H1 (cell line): ENCODE measurements at regions not wholly inside any gene's neighbourhood (a gene's known extent, or its start where the extent isn't known, plus 50 kb on each side); places are given as distances from the start of the nearest gene placed in this dataset.

ENCODE experiments used
- CTCF ChIA-PET: fragments of 300-600 bp; sonication (Branson Sonifier 250); formaldehyde crosslinking; loops from one replicate; lab custom pipeline; 2021; ENCODE audit not compliant: partially characterized antibody; lab: Charles Lee
- POLR2A ChIA-PET: fragments of 300-600 bp; sonication (Branson Sonifier 250); formaldehyde crosslinking; loops from one replicate; lab custom pipeline; 2021; ENCODE audit warnings: inconsistent platforms; ENCODE audit not compliant: partially characterized antibody; lab: Charles Lee
- DNase-seq, 2 experiments: peaks; one replicate each; pipeline versions ENCODE4 v3.0.0 to v3.0.0-alpha.2; 2010 to 2022; ENCODE audit warnings: low spot score in 2 of 2, low read depth in 1 of 2, mixed read lengths in 1 of 2
- FAIRE-seq: peaks from 2 replicates; lab custom pipeline; 2011; peaks lifted over from hg19 to GRCh38; lab: Jason Lieb, UNC
- H2AFZ ChIP-seq: 2 replicates; pipeline ENCODE4 v1.8.1; 2012; ENCODE audit warnings: low read length, inconsistent platforms
- H2AK5ac ChIP-seq: 2 replicates; pipeline ENCODE4 v1.6.1; 2013; ENCODE audit warnings: low read depth, low read length
- H2BK120ac ChIP-seq: replicated peaks from 2 replicates; pipeline ENCODE3; 2013; ENCODE audit warnings: low read depth, low read length, inconsistent platforms
- H2BK12ac ChIP-seq: 2 replicates; pipeline ENCODE4 v1.6.1; 2013; ENCODE audit warnings: low read depth, low read length
- H2BK15ac ChIP-seq: 2 replicates; pipeline ENCODE4 v1.6.1; 2013; ENCODE audit warnings: low read length
- H2BK20ac ChIP-seq: 2 replicates; pipeline ENCODE4 v1.6.1; 2013; ENCODE audit warnings: low read length
- H2BK5ac ChIP-seq: 2 replicates; pipeline ENCODE4 v1.6.1; 2013; ENCODE audit warnings: low read depth, low read length
- H3K14ac ChIP-seq: 2 replicates; pipeline ENCODE4 v1.6.1; 2013; ENCODE audit warnings: inconsistent platforms; ENCODE audit not compliant: insufficient read length
- H3K18ac ChIP-seq: 2 replicates; pipeline ENCODE4 v1.6.1; 2013; ENCODE audit warnings: low read length; ENCODE audit errors: extremely low read depth
- H3K23ac ChIP-seq: 2 replicates; pipeline ENCODE4 v1.6.1; 2013; ENCODE audit warnings: inconsistent platforms; ENCODE audit not compliant: insufficient read length
- H3K23me2 ChIP-seq: 2 replicates; pipeline ENCODE4 v1.6.1; 2013; ENCODE audit warnings: low read depth, low read length
- H3K27ac ChIP-seq: 2 replicates; pipeline ENCODE4 v1.6.1; 2011; ENCODE audit warnings: low read depth, low read length, inconsistent platforms
- H3K27me3 ChIP-seq, 4 experiments: replicated peaks in 1 of 4; 1 replicate in 1 of 4; 2 replicates in 3 of 4; pipeline versions ENCODE4 v1.6.1 to v1.8.1; 2011 to 2013; ENCODE audit warnings: low read length in 3 of 4, mild to moderate bottlenecking in 3 of 4, inconsistent platforms in 2 of 4, mixed read lengths in 2 of 4, moderate library complexity in 1 of 4; ENCODE audit not compliant: control insufficient read depth in 3 of 4, insufficient read depth in 3 of 4; ENCODE audit errors: extremely low read depth in 1 of 4
- H3K36me3 ChIP-seq, 4 experiments: 2 replicates each; pipeline versions ENCODE4 v1.6.1 to v1.8.1; 2011 to 2013; ENCODE audit warnings: mild to moderate bottlenecking in 4 of 4, low read length in 3 of 4, moderate library complexity in 2 of 4, control low read depth in 1 of 4, inconsistent platforms in 1 of 4; ENCODE audit not compliant: insufficient read depth in 4 of 4, control insufficient read depth in 2 of 4
- H3K4ac ChIP-seq: replicated peaks from 2 replicates; pipeline ENCODE3; 2013; ENCODE audit warnings: low read length, low read depth, mixed read lengths, inconsistent platforms; ENCODE audit not compliant: insufficient read length
- H3K4me1 ChIP-seq, 4 experiments: replicated peaks in 1 of 4; 1 replicate in 1 of 4; 2 replicates in 3 of 4; pipeline versions ENCODE4 v1.6.1 to v1.8.1; 2011 to 2013; ENCODE audit warnings: low read length in 3 of 4, inconsistent platforms in 2 of 4, mixed read lengths in 1 of 4; ENCODE audit not compliant: insufficient read depth in 4 of 4, control insufficient read depth in 3 of 4
- H3K4me2 ChIP-seq, 2 experiments: 2 replicates each; pipeline versions ENCODE4 v1.6.1 to v1.8.1; 2011 to 2013; ENCODE audit warnings: low read depth in 2 of 2, low read length in 2 of 2, control low read depth in 1 of 2, inconsistent platforms in 1 of 2, mild to moderate bottlenecking in 1 of 2; ENCODE audit not compliant: insufficient read depth in 1 of 2
- H3K4me3 ChIP-seq, 4 experiments: fragments of 200-600, 300-600 bp in 1 of 4; sonication (generic), shearing (Covaris generic), sonication (Bioruptor Twin) in 1 of 4; 2 replicates each; pipeline versions ENCODE4 v1.5.1 to v1.8.1; 2011 to 2016; ENCODE audit warnings: low read length in 4 of 4, low read depth in 3 of 4, control low read depth in 2 of 4, inconsistent platforms in 2 of 4, mild to moderate bottlenecking in 2 of 4, mixed read lengths in 1 of 4, moderate library complexity in 1 of 4; ENCODE audit not compliant: insufficient read depth in 2 of 4; ENCODE audit errors: extremely low read depth in 1 of 4
- H3K56ac ChIP-seq: replicated peaks from 2 replicates; pipeline ENCODE3; 2013; ENCODE audit warnings: low read depth, mild to moderate bottlenecking, mixed read lengths, low read length, inconsistent platforms; ENCODE audit not compliant: insufficient read length
- H3K79me1 ChIP-seq: 2 replicates; pipeline ENCODE4 v1.6.1; 2013; ENCODE audit warnings: low read depth, low read length, control low read depth
- H3K79me2 ChIP-seq, 2 experiments: 2 replicates each; pipeline versions ENCODE4 v1.6.1 to v1.8.1; 2012 to 2013; ENCODE audit warnings: low read length in 2 of 2, mild to moderate bottlenecking in 2 of 2, inconsistent platforms in 1 of 2; ENCODE audit not compliant: insufficient read depth in 2 of 2, control insufficient read depth in 1 of 2
- H3K9ac ChIP-seq, 4 experiments: replicated peaks in 1 of 4; 1 replicate in 1 of 4; 2 replicates in 3 of 4; pipeline versions ENCODE4 v1.6.1 to v1.8.1; 2011 to 2013; ENCODE audit warnings: low read depth in 3 of 4, low read length in 3 of 4, control low read depth in 2 of 4, mild to moderate bottlenecking in 2 of 4, moderate library complexity in 2 of 4, inconsistent platforms in 1 of 4; ENCODE audit errors: extremely low read depth in 1 of 4
- H3K9me3 ChIP-seq, 2 experiments: 2 replicates each; pipeline versions ENCODE4 v1.6.1 to v1.8.1; 2012 to 2013; ENCODE audit warnings: mild to moderate bottlenecking in 2 of 2, moderate library complexity in 2 of 2, control low read depth in 1 of 2, inconsistent platforms in 1 of 2, low read depth in 1 of 2, low read length in 1 of 2, mixed read lengths in 1 of 2; ENCODE audit not compliant: insufficient read depth in 2 of 2
- H4K20me1 ChIP-seq, 2 experiments: replicated peaks in 1 of 2; 2 replicates each; pipeline versions ENCODE3 to v1.8.1; 2011 to 2013; ENCODE audit warnings: inconsistent platforms in 2 of 2, low read length in 2 of 2, mild to moderate bottlenecking in 1 of 2; ENCODE audit not compliant: insufficient read depth in 2 of 2, control insufficient read depth in 1 of 2
- H4K5ac ChIP-seq: 2 replicates; pipeline ENCODE4 v1.6.1; 2013; ENCODE audit warnings: low read length, low read depth, mixed read lengths, inconsistent platforms; ENCODE audit not compliant: insufficient read length
- H4K8ac ChIP-seq: 2 replicates; pipeline ENCODE4 v1.8.0; 2013; ENCODE audit warnings: mild to moderate bottlenecking, moderate library complexity, low read length, inconsistent platforms; ENCODE audit not compliant: insufficient read depth; ENCODE audit errors: extremely low read depth
- H4K91ac ChIP-seq: replicated peaks from 2 replicates; pipeline ENCODE3; 2013; ENCODE audit warnings: low read length, mixed read lengths, inconsistent platforms; ENCODE audit not compliant: insufficient read length
- E2F6 ChIP-seq: IDR thresholded peaks from 2 replicates; pipeline ENCODE4 v1.6.1; 2012; ENCODE audit warnings: inconsistent platforms
- NRF1 ChIP-seq: IDR thresholded peaks from 2 replicates; pipeline ENCODE4 v1.6.1; 2011; ENCODE audit warnings: mild to moderate bottlenecking, low read depth, low read length, improper control_type of control experiment
- SIRT6 ChIP-seq: IDR thresholded peaks from one replicate; pipeline ENCODE4 v1.7.1; 2012; ENCODE audit warnings: low read length, inconsistent platforms
- SP1 ChIP-seq: IDR thresholded peaks from 2 replicates; pipeline ENCODE4 v1.6.1; 2011; ENCODE audit warnings: low read depth, low read length
- TBP ChIP-seq: IDR thresholded peaks from 2 replicates; pipeline ENCODE4 v1.6.1; 2011; ENCODE audit warnings: low read depth, low read length, improper control_type of control experiment
- WGBS, 2 experiments: shearing (Covaris generic) in 1 of 2; methylation state at CpG; one replicate each; pipeline versions ENCODE4 v1.1.6 to v1.1.7; 2013 to 2015; ENCODE audit warnings: low lambda C conversion rate in 2 of 2, mixed read lengths in 2 of 2, inconsistent platforms in 1 of 2, low coverage in 1 of 2, missing lambda C conversion rate in 1 of 2; ENCODE audit not compliant: insufficient replicate concordance in 2 of 2, insufficient coverage in 1 of 2, insufficient read length in 1 of 2; ENCODE audit errors: extremely low coverage in 1 of 2, missing lambda C conversion rate in 1 of 2; 5-methylcytosine and 5-hydroxymethylcytosine counted together

GRCh38 chr9:111985315-111985714 lies 88.7 kb downstream of the UGCG start:
- no peak overlapping the region for H2BK5ac ChIP-seq
- H2AFZ ChIP-seq, result no peak overlapping the region
- H3K4me2 ChIP-seq, result no peak overlapping the region
- POLR2A ChIA-PET, result no interaction called here
- no peak for TF ChIP-seq E2F6
- TF ChIP-seq TBP, result no peak
- no peak for TF ChIP-seq SIRT6
- TF ChIP-seq NRF1, result no peak
- no peak for TF ChIP-seq SP1
- H3K4ac ChIP-seq, result no peak overlapping the region
- FAIRE-seq (no peak), DNase-seq (no peak)
- H3K9ac ChIP-seq, result no peak overlapping the region
- no peaks in the 10 kb centered on the region for H3K79me1 ChIP-seq
- H4K8ac ChIP-seq, result no peak overlapping the region
- H4K20me1 ChIP-seq, result no peaks in the 10 kb centered on the region
- no peak overlapping the region for H2BK120ac ChIP-seq
- H3K4me3 ChIP-seq, result no peak overlapping the region
- no peak overlapping the region for H3K18ac ChIP-seq
- CTCF ChIA-PET, result interaction anchor here (0.6 to 2.2 kb wide), 2 partner anchors 23 to 226 kb away, joined by 3 to 4 read pairs; no protein-coding TSS in a partner anchor
- H3K9me3 ChIP-seq, result no peaks in the 10 kb centered on the region
- H3K27me3 ChIP-seq, result no peaks in the 10 kb centered on the region
- no peak overlapping the region for H2BK12ac ChIP-seq
- H4K5ac ChIP-seq, result no peak overlapping the region
- no peak overlapping the region for H2BK15ac ChIP-seq
- no peaks in the 10 kb centered on the region for H3K4me1 ChIP-seq
- no peaks in the 10 kb centered on the region for H3K36me3 ChIP-seq
- no peak overlapping the region for H3K56ac ChIP-seq
- no peak overlapping the region for H4K91ac ChIP-seq
- no peak overlapping the region for H2AK5ac ChIP-seq
- H3K79me2 ChIP-seq, result no peaks in the 10 kb centered on the region
- no peak overlapping the region for H3K27ac ChIP-seq
- no peak overlapping the region for H3K23ac ChIP-seq
- no peak overlapping the region for H3K14ac ChIP-seq
- no peak overlapping the region for H2BK20ac ChIP-seq
- H3K23me2 ChIP-seq, result no peaks in the 10 kb centered on the region
- 87% methylated on average over 6 of the region's 6 CpGs; no CpG with 5 or more reads in 1 of the 2 experiments for WGBS, 2 experiments
